ENCODE measurements at regions not wholly inside any gene's neighbourhood (a gene's known extent, or its start where the extent isn't known, plus 50 kb on each side); places are given as distances from the start of the nearest gene placed in this dataset.

GRCh38 chr13:83753912-83754624, 128.2 kb downstream of the SLITRK1 start:
- TF ChIP-seq SUZ12 (IDR thresholded peaks at IDR 0.05): no peak
- no peak for TF ChIP-seq BHLHE40 (IDR thresholded peaks at IDR 0.05; ENCODE audit: borderline replicate concordance)
- no peak for TF ChIP-seq TARDBP (IDR thresholded peaks at IDR 0.05)
